Dendritic cell treated with granulocyte-macrophage colony-stimulating factor and Interleukin-4, amounts not matched to agents 40 ng/mL and 50 ng/mL, for 4 days (primary cell): ENCODE measurements at regions not wholly inside any gene's neighbourhood (a gene's known extent, or its start where the extent isn't known, plus 50 kb on each side); places are given as distances from the start of the nearest gene placed in this dataset.

ENCODE experiments used
- H3K27ac Mint-ChIP-seq: one replicate; pipeline ENCODE4 v1.8.0; 2022; ENCODE audit warnings: mild to moderate bottlenecking, mixed read lengths
- H3K27me3 Mint-ChIP-seq: one replicate; pipeline ENCODE4 v1.8.0; 2022; ENCODE audit warnings: mild to moderate bottlenecking, mixed read lengths
- H3K36me3 Mint-ChIP-seq: one replicate; pipeline ENCODE4 v1.8.0; 2022; ENCODE audit warnings: low read depth, mixed read lengths
- H3K4me1 Mint-ChIP-seq: one replicate; pipeline ENCODE4 v1.8.0; 2022; ENCODE audit warnings: low read depth, mixed read lengths
- H3K4me3 Mint-ChIP-seq: one replicate; pipeline ENCODE4 v1.8.0; 2022; ENCODE audit warnings: mild to moderate bottlenecking, moderate library complexity, mixed read lengths
- H3K9me3 Mint-ChIP-seq: one replicate; pipeline ENCODE4 v1.8.0; 2022; ENCODE audit warnings: mixed read lengths
- intact Hi-C: fragments of 100-400 bp; cut with micrococcal nuclease; formaldehyde crosslinking; loops from one replicate; pipeline ENCODE4 v1.15.0; 2022

DNA sequence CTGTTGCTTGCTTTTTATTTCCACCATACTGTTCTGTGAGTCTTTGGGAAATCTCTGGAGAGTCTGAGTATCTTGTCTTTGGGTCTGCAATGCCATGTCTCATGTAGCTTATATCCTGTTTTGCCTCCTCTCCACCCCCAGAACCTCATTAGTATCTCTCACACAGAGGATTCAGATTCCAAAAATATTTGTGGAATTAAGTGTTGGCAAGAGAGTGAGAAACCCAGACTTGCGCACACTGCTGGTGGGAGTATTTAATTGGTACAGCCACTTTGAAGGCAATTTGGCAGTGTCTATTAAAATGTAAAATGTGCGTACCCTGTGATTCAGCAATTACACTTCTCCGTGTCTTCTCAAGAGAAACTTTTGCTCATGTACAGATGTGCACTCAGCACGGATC, 68.6 kb downstream of the ZNF621 start:
- no peak overlapping the region for H3K27ac Mint-ChIP-seq
- no peaks in the 10 kb centered on the region for H3K36me3 Mint-ChIP-seq
- H3K9me3 Mint-ChIP-seq: no peaks in the 10 kb centered on the region
- H3K4me3 Mint-ChIP-seq: no peak overlapping the region
- peaks cover 4% of the 10 kb centered on the region for H3K27me3 Mint-ChIP-seq
- peaks cover 9% of the 10 kb centered on the region for H3K4me1 Mint-ChIP-seq
- intact Hi-C loops: no loop called here

DNA sequence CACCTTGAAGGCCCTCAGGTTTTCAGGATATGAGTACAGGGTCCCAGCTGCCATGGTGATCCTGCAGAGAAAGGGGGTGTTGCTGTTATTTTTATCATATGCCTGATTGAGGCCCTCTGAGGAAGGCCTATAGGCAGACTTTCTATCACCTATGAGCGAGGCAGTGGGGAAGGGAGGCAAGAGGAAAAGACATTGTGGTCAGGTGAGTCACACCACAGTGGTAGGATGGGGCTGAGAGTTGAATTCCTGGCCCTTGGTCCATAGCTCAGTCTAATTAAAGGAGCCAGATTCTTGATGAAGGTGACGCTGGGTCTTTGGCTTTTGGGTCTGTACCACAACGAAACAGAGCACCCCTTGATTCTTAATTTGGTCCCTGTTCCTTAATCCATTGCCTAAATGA, 72.7 kb downstream of the ZNF621 start:
- intact Hi-C loops: no loop called here
- Mint-ChIP-seq H3K4me3 (no peak overlapping the region), H3K36me3 (no peaks in the 10 kb centered on the region), H3K9me3 (no peaks in the 10 kb centered on the region), H3K27me3 (peaks cover 2% of the 10 kb centered on the region), H3K27ac (no peak overlapping the region), H3K4me1 (peaks cover 9% of the 10 kb centered on the region)

DNA sequence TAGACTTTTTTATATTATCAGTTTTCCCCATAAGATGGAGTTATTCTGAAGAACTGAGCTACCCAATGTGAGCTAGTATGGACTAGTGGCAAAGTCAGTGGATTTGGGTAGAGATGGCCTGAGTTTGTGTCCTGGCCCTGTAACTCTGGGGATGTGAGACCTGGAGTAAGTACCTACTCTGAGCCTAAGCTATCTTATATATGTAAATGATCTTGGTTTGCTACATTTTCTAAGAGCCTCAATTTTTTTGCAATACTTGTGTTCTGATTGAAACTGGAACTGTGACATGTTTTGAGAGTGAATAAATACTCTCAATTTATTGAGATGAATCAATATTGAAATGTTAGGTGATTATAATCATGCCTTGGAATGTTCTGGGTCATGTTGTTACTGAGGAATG, 73.6 kb downstream of the ZNF621 start:
- Mint-ChIP-seq H3K4me1 (peaks cover 9% of the 10 kb centered on the region), H3K36me3 (no peaks in the 10 kb centered on the region), H3K27me3 (peaks cover 2% of the 10 kb centered on the region), H3K27ac (no peak overlapping the region), H3K9me3 (no peaks in the 10 kb centered on the region), H3K4me3 (no peak overlapping the region)
- intact Hi-C loops: no loop called here

DNA sequence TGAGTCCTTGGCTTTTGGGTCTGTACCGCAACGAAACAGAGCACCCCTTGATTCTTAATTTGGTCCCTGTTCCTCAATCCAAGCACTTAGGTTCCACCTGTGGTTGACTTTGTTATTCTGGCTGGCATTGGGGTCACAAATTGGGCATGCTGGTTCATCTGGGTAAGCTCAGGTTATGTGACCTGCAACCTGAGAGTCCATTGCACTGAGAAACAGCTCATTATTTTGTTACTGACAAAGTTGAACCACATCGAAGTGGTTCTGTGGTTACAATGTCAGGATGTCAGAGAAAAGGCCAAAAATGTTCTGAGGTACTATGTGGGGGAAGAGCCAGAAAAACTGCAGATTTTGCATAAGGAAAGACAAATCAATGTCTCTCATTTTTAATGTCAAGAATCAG, 74.2 kb downstream of the ZNF621 start:
- H3K4me3 Mint-ChIP-seq: no peak overlapping the region
- H3K27ac Mint-ChIP-seq: no peak overlapping the region
- peaks cover 9% of the 10 kb centered on the region for H3K4me1 Mint-ChIP-seq
- peaks cover 2% of the 10 kb centered on the region for H3K27me3 Mint-ChIP-seq
- H3K9me3 Mint-ChIP-seq: no peaks in the 10 kb centered on the region
- intact Hi-C loops: no loop called here
- no peaks in the 10 kb centered on the region for H3K36me3 Mint-ChIP-seq

DNA sequence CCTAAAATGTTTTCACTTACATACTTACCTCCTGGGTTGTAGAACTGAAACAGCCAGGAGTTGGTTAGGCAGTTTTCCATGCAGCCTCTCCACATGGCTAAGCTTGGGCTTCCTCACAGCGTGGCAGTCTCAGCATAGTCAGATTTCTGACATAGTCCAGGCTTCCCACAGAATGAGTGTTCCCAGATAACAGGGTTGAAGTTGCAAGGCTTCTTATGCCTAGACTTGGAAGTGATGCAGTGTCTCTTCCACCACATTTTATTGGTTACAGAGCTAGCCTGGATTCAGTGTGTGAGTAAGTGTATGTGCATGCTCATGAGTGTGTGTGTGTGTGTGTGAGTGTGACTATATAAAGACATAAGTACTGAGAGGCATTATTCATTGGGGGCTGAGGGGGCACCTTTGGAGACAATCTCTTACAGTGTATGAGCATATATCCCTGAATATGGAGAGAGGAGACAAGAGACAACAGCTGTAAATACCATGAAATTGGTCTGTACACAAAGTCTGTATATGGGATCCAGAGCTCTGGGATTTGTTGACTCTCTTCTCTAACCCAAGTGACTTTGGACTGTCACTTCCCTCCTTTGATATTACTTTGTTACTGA, 78.1 kb downstream of the ZNF621 start:
- H3K9me3 Mint-ChIP-seq: no peaks in the 10 kb centered on the region
- peaks cover 4% of the 10 kb centered on the region for H3K27me3 Mint-ChIP-seq
- no peak overlapping the region for H3K27ac Mint-ChIP-seq
- H3K36me3 Mint-ChIP-seq: no peaks in the 10 kb centered on the region
- intact Hi-C loops: no loop called here
- no peaks in the 10 kb centered on the region for H3K4me1 Mint-ChIP-seq
- no peak overlapping the region for H3K4me3 Mint-ChIP-seq

DNA sequence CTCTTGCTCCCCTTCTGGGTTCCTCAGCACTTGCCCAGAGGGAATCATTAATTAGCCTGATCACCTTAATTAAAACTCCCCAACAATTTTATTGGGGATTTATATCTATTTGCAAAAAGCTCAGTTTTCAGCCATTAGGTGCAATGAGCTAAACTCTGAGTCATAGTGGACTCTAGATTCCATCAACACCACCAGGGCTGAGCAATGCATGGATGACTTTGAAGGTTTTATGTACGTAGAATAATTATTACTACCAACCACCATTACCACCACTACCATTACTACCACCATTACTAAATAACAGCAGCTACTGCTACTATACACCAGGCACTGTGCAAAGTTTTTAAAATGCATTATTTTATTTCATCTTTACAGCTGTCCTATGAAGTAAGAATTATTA, 81.2 kb downstream of the ZNF621 start:
- H3K4me3 Mint-ChIP-seq: no peak overlapping the region
- H3K4me1 Mint-ChIP-seq: no peaks in the 10 kb centered on the region
- no peaks in the 10 kb centered on the region for H3K36me3 Mint-ChIP-seq
- no peak overlapping the region for H3K27ac Mint-ChIP-seq
- intact Hi-C loops: no loop called here
- H3K9me3 Mint-ChIP-seq: no peaks in the 10 kb centered on the region
- peaks cover 7% of the 10 kb centered on the region for H3K27me3 Mint-ChIP-seq

DNA sequence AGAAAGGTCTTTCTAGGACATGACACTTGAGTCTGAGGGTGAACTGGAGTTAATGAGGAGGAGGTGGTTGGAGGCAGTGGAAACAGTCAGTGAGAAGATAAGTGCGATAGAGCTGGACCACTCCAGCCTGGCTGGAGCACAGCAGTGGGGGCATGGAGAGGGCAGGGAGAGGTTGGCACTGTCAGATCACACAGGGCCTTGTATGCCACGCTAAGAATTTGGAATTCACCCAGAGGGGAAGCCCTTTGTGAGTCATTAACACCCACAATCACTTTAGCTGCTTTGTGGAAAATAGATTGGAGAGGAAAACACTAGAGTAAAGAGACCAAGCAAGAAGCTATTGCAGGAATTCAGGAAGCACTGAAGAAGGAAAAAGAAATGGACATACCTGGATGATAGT, 83.3 kb downstream of the ZNF621 start:
- H3K4me1 Mint-ChIP-seq: no peaks in the 10 kb centered on the region
- H3K27ac Mint-ChIP-seq: no peak overlapping the region
- H3K4me3 Mint-ChIP-seq: no peak overlapping the region
- no peaks in the 10 kb centered on the region for H3K36me3 Mint-ChIP-seq
- peaks cover 7% of the 10 kb centered on the region for H3K27me3 Mint-ChIP-seq
- intact Hi-C loops: no loop called here
- H3K9me3 Mint-ChIP-seq: no peaks in the 10 kb centered on the region

DNA sequence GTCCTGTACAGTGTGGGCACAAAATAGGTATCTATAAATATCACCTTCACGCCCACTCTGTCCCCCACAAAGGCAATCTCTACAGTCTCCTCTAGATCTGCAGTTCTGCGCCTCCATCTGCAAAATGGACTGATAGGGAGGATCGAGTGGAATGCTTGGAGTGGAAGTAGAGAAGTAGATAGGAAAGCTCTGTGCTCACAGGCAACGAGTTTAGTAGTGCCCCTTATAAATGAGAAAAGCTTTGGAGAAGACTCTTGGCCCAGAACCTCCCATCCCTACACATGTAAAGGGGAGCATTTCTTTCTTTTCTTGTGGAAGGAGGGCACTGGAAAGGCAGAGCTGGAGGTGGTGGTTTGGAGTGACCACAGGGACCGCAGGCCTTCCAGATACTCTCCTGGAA, 88.5 kb downstream of the ZNF621 start:
- Mint-ChIP-seq H3K27me3 (peaks cover 30% of the 10 kb centered on the region), H3K27ac (no peak overlapping the region), H3K4me1 (peaks cover 10% of the 10 kb centered on the region), H3K36me3 (no peaks in the 10 kb centered on the region), H3K9me3 (no peaks in the 10 kb centered on the region), H3K4me3 (no peak overlapping the region)
- intact Hi-C loops: no loop called here

DNA sequence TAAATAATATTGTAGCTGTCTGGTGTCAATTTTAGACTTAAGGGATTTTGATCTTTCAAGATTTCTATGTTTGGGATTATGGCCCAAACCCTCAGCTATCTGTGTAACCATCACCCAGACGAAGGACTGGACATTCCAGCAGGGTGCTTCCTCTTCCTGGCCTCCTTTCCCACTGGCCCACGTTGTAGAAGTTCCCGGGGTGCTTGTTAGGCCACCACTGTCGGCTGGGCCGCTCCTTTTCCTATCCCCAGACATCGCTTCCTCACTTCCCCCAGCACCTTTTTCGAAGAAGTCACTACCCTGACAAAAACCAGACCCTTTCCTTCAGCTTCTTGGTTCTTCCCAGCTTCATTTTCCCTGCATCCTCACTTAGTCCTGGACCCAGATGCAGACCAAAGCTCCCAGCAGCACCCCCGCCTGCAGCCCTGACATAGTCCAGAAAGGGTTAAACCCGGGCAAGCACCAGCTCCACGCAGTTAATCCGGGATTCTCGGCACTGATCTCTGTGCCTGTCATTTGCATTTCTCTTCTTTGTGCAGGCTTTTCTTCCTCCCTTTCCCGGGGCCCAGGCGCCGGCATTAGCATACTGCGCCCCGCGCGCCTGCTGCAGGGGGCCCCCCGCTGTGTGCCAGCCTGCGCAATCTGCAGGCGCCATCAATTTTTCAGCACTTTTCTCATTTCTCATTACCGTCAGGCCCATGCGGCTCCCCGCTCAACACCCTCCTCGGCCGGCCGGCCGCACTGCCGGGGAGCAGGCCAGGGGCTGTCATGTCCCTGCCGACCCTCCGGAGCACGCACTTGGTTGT, 90.6 kb downstream of the ZNF621 start:
- Mint-ChIP-seq H3K4me3 (peak overlapping the region; percentile 48), H3K27me3 (peaks cover 29% of the 10 kb centered on the region), H3K9me3 (no peaks in the 10 kb centered on the region), H3K36me3 (no peaks in the 10 kb centered on the region), H3K27ac (no peak overlapping the region), H3K4me1 (peaks cover 16% of the 10 kb centered on the region)
- intact Hi-C loops: no loop called here

DNA sequence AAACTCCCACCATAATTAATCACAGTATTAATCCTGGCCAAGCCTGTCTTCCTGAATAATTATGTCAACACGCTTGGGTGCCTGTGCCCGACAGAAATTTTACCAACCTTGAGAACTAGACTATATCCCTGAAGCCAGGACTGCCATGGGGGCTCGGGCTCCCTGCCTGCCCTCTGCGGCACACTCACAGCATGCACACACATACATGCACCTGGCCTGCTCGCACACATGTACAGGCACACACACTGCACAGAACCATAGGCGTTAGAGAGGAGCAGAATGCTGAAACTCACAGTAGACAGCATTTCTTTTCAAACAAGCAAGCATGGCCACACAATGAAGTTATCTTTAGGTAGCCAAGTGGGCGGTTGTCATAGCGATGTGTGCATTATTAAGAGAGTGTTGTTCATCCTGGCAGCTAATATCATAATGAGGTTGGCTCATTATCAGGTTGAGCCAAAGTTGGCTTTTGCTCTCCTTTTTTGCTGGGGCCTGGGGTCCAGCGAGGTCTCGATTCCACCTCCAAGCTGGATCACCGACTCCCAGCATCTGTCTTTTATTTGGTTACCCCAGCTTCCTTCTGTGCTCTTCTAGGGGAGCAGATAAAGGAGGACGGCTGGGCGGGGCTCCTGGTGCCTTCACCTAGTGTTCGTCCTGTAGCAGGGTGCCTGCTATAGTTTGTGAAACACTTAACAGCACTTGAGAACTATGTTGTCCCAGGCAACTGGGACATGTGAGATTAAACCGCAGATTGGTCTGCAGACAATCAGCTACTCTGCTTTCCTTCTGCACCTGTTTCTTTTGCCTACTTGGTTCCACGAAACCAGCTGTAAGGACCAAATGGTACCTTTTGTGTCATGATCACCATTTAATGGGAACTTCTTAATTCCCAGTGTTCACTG, 91.4 kb downstream of the ZNF621 start:
- Mint-ChIP-seq H3K9me3 (no peaks in the 10 kb centered on the region), H3K27me3 (peaks cover 29% of the 10 kb centered on the region), H3K4me3 (no peak overlapping the region), H3K36me3 (no peaks in the 10 kb centered on the region), H3K4me1 (peaks cover 16% of the 10 kb centered on the region), H3K27ac (no peak overlapping the region)
- intact Hi-C loops: no loop called here

DNA sequence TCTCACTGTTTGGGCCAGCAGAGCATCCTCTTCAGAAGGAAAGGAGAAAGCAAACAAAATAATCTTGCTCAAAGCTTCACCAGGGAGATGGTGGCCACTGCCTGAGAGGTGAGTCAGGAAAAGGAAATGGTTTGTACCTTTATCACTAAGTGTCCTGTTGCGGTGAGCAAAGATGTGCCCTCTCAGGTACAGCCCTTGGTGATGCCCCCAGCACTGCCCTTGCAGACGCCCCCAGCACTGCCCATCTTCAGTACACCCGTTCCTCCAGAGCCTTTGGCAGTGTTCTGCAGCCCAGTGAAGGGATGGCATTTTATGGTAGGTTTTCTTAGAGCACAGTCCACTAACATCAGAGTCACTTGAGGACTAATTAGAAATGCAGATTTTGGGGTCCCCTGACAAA, 92.3 kb downstream of the ZNF621 start:
- Mint-ChIP-seq H3K9me3 (no peaks in the 10 kb centered on the region), H3K27ac (no peak overlapping the region), H3K4me1 (peaks cover 16% of the 10 kb centered on the region)

DNA sequence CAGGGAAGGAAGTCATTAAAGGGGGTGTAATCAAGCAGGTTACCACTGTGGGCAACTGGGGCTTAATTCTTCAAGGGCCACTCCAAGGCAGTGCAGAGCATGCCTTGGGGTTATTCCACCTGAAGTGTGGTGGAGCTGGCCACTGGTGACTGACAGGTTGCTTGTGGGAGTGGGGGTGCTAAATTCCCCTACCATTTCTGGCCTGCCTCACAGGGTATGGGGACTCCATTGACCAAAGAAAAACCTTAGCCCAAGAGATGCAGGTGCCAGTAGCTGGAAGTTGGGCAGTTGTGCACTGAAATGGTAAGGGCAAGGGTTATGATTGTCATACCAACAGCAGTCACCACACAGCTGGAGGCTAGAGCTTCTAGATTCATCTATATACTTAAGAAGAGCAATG, 93.4 kb downstream of the ZNF621 start:
- H3K27ac Mint-ChIP-seq: no peak overlapping the region
- H3K4me3 Mint-ChIP-seq: no peak overlapping the region
- H3K36me3 Mint-ChIP-seq: no peaks in the 10 kb centered on the region
- H3K9me3 Mint-ChIP-seq: no peaks in the 10 kb centered on the region
- H3K27me3 Mint-ChIP-seq: peaks cover 29% of the 10 kb centered on the region
- H3K4me1 Mint-ChIP-seq: peaks cover 16% of the 10 kb centered on the region
- intact Hi-C loops: no loop called here

More for the DNA sequence above, 92.3 kb downstream of the ZNF621 start:
- Mint-ChIP-seq H3K27me3 (peaks cover 29% of the 10 kb centered on the region), H3K4me3 (no peak overlapping the region), H3K36me3 (no peaks in the 10 kb centered on the region)
- intact Hi-C loops: no loop called here

DNA sequence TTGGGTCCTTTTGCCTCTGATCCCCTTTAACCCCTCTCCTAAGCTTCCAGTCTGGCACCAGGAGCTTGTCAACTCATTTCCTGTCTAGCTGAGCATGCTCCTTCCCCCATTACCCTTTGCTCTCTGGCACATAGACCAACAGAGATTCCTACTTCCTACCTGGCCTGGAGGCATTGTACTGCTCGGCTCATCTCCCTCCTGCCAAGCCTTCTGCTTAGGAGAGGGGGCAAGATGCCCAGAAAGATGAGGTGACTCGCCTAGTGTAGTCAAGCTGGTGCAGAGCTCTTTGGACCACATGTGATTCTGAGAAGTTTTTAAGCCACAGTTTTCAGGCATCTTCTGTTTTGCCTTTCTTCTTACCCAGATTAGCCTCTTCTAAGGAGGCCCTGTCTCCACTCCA, 95.4 kb downstream of the ZNF621 start:
- H3K4me1 Mint-ChIP-seq: peaks cover 14% of the 10 kb centered on the region
- intact Hi-C loops: no loop called here
- no peaks in the 10 kb centered on the region for H3K36me3 Mint-ChIP-seq
- H3K9me3 Mint-ChIP-seq: no peaks in the 10 kb centered on the region
- peaks cover 22% of the 10 kb centered on the region for H3K27me3 Mint-ChIP-seq
- no peak overlapping the region for H3K27ac Mint-ChIP-seq
- no peak overlapping the region for H3K4me3 Mint-ChIP-seq

DNA sequence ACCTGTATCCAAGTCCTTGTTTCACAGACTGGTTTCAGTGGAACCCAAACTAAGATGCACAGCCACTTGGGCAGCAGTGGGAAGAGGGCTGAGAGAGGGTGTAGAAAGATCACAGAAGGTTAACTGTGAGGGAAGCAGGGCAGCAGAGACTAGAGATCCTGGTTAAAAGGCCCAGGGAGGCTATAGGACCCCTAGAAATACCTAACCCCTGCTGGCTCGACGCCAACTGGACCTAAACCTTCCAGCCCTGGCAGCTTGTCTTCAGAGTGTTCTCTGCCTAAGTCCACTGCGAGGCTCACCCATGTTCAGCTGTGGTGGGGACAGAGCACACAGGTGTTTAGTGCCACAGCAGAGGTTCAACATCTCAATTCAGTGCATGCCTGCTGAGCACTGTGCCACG, 96.5 kb downstream of the ZNF621 start:
- peaks cover 6% of the 10 kb centered on the region for H3K4me1 Mint-ChIP-seq
- no peak overlapping the region for H3K27ac Mint-ChIP-seq
- H3K4me3 Mint-ChIP-seq: no peak overlapping the region
- peaks cover 8% of the 10 kb centered on the region for H3K9me3 Mint-ChIP-seq
- intact Hi-C loops: no loop called here
- peaks cover 11% of the 10 kb centered on the region for H3K27me3 Mint-ChIP-seq
- no peaks in the 10 kb centered on the region for H3K36me3 Mint-ChIP-seq
